ENCODE measurements at regions not wholly inside any gene's neighbourhood (a gene's known extent, or its start where the extent isn't known, plus 50 kb on each side); places are given as distances from the start of the nearest gene placed in this dataset.

GRCh38 chr5:96235008-96235910 is 197.8 kb downstream of the PCSK1 start:
- TF ChIP-seq CTCF (conservative IDR thresholded peaks at IDR 0.05; ENCODE audit: low read depth, low read length), result no peak
- TF ChIP-seq EZH2 (IDR thresholded peaks at IDR 0.05; ENCODE audit: borderline replicate concordance, low read depth, low read length, poor library complexity, severe bottlenecking), result no peak
